Prostate gland (tissue), 2 donors: ENCODE measurements at regions not wholly inside any gene's neighbourhood (a gene's known extent, or its start where the extent isn't known, plus 50 kb on each side); places are given as distances from the start of the nearest gene placed in this dataset.

Experiments
- CTCF ChIP-seq, 4 experiments: fragments of 200-600 bp in 2 of 4; fragments of 450-650 bp in 2 of 4; sonication (generic) in 2 of 4; IDR thresholded peaks; 1 replicate in 3 of 4; 2 replicates in 1 of 4; pipeline ENCODE4 v1.5.1; 2016 to 2019; ENCODE audit warnings: antibody characterized with exemption in 4 of 4, mild to moderate bottlenecking in 2 of 4, moderate library complexity in 2 of 4
- POLR2AphosphoS5 ChIP-seq: sonication (generic); formaldehyde crosslinking; IDR thresholded peaks from one replicate; pipeline ENCODE4 v1.6.1; 2017; ENCODE audit warnings: antibody characterized with exemption

GRCh38 chr22:48581205-48581766 is 1246.4 kb downstream of the BRD1 start:
- no peak for TF ChIP-seq CTCF (IDR thresholded peaks at IDR 0.05)
- TF ChIP-seq POLR2AphosphoS5, result no peak
